Amniotic epithelial cell (primary cell): ENCODE measurements at regions not wholly inside any gene's neighbourhood (a gene's known extent, or its start where the extent isn't known, plus 50 kb on each side); places are given as distances from the start of the nearest gene placed in this dataset.
"Not testable (repeated sequence)": the region's sequence is repeated elsewhere in the genome, so short reads cannot be mapped to it uniquely, and the experiment has no call there.

Source experiments
- DNase-seq: peaks from one replicate; pipeline ENCODE4 v3.0.0-alpha.2; 2010; ENCODE audit warnings: low read depth

DNA sequence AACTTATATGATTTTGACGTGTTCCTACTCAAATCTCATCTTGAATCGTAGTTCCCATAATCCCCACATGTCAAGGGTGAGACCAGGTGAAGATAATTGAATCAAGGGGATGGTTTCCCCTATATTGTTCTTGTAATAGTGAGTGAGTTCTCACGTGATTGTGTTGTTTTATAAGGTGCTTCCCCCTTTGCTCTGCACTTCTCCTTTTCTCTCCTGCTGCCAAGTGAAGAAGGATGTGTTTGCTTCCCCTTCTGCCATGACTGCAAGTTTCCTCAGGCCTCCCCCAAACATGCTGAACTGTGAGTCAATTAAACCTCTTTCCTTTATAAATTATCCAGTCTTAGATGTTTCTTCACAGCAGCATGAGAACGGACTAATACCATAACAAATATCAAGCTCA is 83.2 kb downstream of the MANEA start:
- no peak for DNase-seq

DNA sequence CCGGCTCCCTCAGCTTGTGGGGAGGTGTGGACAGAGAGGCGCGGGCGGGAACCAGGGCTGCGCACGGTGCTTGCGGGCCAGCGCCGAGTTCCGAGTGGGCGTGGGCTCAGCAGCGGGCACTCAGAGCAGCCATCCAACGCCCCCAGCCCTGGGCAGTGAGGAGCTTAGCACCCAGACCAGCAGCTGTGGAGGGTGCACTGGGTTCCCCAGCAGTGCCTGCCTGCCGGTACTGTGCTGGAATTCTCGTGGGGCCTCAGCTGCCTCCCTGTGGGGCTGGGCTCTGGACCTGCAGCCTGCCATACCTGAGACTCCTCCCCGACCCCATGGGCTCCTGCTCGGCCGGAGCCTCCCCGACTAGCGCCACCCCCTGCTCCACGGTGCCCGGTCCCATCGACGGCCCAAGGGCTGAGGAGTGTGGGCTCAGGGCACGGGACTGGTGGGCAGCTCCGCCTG is 92.7 kb downstream of the MANEA start:
- DNase-seq, result no peak

DNA sequence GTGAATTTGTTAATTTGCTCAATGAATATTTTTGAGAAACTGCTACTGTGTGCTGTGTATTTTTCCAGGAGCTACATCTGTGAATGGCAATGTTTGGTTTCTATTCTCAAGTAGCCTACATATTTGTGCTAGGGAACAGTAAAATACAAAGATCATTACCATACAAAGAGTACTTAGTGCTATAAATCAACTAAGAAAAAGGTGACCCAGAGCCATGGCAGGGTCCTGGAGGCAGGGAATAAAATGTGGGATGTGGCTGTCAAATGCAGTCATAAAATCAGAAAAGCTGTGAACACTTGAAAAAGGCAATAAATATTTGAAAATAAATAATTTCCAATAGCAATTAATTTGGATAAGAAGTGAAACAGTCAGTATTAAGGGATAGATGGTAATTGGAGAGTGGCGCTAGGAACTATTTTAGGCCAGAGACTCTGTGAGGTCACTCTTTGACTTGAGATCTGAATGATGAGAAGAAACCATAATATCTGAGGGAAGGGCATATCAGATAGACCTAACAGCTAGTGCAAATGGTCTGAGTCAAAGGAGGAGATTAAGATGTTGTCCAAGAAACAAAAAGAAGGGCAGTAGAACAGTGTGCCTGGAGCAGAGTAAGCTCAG is 98.8 kb downstream of the MANEA start:
- DNase-seq, result no peak

DNA sequence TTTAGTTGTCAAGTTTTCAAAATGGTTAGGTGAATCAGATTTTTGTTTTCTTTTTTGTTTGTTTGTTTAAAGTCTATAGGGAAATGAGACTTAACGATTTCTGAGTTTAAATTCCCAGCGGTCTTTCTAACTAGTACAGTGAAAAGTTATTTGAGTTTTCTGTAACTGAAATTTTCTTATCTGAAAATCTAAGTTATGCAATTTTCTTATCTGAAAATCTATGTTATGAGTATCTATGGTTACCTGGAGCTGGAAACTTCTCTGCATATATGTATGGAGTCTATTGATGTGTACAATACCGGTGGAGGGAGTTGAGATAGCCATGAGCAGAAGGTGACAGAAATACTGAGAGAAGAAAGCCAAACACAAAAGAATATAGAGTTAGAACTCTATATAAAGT is 102.6 kb downstream of the MANEA start:
- no peak for DNase-seq

DNA sequence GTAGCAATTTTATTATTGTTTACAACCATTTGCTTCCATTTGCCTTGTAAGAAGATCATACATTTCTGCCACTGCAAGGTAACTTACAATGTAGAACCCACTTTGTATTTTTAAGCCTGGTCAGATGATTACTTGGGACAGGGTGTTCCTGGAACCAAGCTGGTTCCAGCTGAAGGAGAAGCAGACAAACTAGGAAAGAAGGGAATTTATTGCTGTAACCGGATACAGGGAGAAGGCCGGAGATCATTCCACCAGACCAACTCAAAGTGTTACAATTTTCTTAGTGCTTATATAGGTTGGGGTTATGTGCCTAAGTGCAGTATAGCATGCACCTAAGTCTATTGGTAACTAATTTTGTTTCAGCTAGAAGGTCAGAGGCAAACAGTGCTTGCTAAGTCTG is 104.4 kb downstream of the MANEA start:
- no peak for DNase-seq

DNA sequence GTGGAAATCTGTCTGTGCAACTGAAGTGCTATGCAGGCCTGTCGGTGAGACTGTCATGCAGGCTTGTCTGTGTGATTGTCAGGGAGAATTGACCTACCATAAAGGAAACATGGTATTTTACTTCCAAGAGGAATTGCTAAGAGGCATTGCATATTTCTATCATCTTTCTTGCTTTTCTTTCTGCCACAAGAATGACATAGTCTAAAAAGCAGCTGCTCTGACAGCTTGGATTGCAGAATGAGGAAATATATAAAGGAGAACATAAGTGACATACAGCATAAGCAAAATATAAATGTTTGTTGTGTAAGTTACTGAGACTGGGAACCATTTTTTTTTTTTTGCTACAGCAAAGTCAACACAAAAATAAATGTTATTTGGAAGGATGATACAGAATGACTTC is 105.1 kb downstream of the MANEA start:
- DNase-seq, result no peak

DNA sequence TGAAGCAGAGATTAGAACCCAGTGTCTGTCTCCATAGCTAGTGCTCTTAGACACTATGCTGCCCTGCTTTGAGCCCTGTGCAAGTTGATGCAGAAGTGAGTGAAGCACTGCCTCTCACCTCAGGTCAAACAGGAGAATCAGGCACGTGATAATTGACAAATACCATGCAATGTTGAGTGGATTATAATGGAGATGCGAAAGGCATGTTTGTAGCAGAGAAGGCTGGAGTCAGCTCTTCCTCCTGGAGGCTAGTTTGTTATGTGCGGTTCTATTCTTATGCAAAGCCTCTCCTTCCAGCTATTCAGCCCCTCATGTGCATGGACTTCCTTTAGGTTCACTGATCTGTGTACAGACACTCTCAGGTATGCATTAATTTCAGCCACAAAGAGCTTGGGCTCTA is 108.5 kb downstream of the MANEA start:
- DNase-seq, result no peak

DNA sequence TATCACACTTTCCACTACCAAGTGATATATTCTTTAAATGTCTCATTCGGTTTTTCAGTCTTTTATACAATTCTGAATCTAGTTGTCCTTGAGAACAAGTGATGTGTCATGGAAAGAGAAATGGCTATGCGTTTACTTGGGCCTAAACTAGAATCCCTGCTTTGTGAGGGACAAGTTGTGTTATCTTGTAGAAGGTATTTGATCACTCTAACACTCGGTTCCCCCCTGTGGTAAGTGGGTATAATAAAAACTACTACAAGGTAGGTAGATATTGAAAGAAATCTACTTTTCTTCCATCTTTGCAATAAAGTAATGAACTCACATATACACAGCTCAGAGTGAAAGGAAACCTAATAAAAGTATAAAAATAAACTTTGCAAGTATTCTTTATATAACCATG is 108.9 kb downstream of the MANEA start:
- DNase-seq, result no peak

DNA sequence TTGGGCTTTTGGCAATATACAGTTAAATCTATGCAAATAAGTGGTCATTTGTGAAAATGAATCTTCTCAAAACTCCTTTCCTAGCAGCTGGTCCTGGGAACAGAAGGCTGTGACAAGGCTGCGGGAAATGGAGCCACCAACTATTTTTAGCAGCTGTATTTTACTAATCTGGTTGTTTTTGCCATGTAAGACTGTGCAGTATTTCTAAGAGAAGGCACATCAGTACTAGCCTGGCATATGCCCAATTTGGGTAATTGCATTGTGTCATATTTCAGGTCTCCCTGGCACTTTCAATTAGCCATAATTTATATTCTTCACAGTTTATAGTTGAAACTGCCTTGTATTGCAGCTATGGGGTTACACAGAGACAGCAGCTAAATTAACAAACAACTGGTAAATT is 109.6 kb downstream of the MANEA start:
- no peak for DNase-seq

DNA sequence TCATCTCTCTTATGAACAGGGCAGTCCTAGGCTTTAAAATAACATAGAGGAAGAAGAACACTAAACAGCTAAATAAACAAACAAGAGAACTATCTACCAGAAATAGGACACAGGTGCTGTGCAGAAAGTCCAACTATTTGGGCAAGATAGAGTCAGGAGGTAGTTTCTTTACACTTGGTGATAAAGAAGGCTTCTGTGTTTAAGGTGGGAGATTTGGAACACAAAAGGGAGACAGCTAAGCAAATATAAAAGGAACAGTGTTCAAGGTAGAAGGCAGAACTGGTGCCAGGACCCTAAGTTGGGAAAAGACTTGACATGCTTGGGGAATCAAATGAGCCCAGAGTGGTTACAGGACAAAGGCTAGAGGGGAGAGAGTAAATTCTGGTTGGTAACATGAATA is 110.5 kb downstream of the MANEA start:
- DNase-seq, result no peak

DNA sequence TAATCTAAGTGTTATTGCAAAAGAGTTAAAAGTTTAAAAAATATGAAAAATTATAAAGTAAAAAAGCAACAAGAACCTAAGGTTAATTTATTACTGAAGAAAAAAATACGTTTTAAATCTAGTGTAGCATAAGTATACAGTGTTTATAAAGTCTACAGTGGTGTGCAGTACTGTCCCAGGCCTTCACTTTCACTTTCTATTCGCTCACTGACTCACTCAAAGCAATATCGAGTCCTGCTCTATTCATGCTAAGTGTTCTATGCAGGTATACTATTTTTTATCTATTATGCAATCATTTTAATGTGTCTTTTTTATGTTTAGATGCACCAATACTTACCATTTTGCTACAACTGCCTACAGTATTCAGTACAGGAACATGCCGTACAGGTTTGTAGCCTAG is 113.0 kb downstream of the MANEA start:
- DNase-seq, result no peak

DNA sequence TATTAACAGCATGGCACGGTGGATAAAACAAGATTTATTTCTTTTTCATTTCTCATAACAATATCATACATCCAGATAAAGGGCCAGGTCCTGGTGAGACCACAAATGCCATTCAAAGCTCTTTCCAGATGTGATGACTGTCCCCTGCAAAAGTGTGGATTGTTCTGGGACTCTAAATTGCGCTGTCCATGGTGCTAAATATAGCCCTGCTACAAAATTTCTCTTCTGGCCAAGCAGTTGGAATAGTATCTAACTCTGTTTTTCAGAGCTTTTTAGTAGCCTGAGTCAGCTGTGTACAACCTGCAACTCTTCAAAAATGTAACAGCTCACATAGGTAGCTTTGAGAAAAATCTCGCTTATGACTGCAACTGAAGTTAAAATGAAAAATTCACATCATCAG is 115.8 kb downstream of the MANEA start:
- DNase-seq, result no peak

DNA sequence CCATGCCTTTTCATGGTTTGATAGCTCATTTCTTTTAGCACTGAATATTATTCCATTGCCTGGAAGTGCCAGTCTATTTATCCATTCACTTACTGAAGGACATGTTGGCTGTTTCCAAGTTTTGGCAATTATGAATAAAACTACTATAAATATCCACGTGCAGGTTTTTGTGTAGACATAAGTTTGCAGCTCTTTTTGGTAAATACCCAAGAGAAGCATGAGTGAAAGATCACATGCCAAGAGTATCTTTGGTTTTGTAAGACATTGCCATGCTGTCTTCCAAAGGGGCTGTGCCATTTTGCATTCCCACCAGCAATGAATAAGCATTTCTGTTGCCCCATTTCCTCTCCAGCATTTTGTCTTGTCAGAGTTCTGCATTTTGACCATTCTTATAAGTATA is 120.9 kb downstream of the MANEA start:
- DNase-seq, result no peak

DNA sequence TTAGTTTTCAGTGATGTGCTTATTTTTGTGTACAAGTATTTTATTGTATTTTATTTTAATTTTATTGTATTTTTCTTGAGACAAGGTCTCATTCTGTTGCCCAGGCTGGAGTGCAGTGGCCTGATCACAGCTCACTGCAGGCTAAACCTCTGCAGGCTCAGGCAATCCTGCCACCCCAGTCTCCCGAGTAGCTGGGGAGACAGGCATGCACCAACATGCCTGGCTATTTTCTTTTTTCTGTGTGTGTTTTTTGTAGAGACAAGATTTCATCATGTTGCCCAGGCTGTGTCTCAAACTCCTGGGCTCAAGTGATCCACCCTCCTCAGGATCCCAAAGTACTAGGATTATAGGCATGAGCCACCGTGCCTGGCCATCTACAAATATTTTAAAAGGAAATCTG is 146.3 kb downstream of the MANEA start:
- no peak for DNase-seq

DNA sequence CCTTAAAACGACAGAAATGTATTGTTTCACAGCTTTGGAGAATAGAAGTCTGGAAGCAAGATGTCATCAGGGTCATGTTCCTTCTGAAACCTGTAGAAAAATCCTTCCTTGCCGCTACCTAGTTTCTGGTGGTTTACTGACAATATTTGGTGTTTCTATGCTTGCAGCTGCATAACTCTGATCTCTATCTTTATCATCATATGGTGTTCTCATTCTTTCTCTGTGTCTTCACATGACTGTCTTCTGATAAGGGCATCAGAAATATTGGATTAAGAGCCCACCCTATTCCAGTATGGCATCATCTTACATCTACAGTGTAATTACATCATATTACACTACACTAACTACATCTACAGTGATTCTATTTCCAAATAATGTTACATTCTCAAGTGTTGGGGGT is 148.0 kb downstream of the MANEA start:
- DNase-seq, result no peak

DNA sequence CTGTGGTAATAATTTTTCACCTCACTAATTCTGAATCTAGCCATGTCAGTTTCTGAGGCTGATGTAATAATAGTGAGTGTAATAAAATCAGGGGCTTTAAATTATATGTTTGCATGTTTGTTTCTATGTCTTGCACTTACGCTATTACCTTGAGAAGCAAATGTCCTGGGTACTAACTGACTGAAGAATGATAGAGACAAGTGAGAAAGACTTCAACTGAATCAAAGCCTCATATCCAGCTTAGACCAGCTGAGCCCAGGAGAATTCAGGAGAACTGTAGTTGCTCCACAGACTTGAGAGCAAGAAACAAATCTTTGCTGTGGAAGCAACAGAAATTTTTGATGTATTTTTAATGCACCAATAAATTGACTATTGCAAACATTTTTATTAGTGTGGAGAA is 162.8 kb downstream of the MANEA start:
- no peak for DNase-seq

DNA sequence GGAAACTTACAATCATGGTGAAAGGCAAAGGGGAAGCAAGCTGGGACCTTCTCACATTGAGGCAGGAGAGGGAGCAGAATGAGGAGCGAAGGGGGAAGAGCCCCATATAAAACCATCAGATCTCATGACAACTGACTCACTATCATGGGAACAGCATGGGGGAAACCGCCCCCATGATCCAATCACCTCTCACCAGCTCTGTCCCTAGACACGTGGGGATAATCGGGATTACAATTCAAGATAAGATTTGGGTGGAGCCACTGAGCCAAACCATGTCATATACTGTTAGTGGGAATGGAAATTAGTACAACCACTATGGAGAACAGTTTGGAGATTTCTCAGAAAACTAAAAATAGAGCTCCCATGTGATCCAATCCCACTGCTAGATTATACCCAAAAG is 163.7 kb downstream of the MANEA start:
- no peak for DNase-seq

DNA sequence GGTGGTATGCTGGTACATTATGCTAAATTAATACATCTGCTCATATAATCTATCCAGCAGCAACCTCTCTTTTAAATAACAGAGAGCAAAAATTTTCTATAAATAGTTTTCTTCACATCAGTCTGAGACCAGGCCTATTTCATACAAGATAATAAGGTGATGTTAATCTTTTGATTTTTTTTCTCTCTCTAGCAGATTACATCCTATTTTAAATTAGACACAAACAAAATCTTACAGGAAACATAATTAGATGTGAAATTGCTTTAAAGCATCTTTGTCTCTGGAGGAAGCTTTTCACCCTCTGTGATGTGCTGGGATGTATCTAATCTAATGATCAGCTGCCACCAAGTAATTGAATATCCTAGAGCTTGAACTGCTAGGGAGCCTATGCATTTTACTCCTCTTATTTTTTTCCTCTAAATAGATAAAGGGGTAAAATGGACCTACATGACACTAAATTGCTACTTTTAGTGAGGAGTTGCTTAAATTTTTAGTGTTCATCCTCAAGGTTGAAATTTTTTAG is 165.5 kb downstream of the MANEA start:
- no peak for DNase-seq

DNA sequence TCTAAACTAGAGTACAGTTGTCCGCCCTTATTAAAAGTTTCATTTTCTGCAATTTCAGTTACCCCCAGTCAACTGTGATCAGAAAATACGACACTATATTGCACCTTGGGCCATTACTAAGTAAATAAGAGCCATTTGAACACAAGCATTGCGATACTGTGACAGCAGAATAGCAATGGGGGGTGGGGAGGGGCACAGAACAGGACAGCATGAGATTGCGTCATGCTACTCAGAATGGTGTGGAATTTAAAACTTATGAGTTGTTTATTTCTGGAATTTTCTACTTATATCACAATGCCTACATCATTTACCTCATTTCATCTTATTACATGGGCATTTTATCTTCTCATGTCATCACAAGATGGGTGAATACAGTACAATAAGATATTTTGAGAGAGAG is 166.3 kb downstream of the MANEA start:
- DNase-seq, result no peak

DNA sequence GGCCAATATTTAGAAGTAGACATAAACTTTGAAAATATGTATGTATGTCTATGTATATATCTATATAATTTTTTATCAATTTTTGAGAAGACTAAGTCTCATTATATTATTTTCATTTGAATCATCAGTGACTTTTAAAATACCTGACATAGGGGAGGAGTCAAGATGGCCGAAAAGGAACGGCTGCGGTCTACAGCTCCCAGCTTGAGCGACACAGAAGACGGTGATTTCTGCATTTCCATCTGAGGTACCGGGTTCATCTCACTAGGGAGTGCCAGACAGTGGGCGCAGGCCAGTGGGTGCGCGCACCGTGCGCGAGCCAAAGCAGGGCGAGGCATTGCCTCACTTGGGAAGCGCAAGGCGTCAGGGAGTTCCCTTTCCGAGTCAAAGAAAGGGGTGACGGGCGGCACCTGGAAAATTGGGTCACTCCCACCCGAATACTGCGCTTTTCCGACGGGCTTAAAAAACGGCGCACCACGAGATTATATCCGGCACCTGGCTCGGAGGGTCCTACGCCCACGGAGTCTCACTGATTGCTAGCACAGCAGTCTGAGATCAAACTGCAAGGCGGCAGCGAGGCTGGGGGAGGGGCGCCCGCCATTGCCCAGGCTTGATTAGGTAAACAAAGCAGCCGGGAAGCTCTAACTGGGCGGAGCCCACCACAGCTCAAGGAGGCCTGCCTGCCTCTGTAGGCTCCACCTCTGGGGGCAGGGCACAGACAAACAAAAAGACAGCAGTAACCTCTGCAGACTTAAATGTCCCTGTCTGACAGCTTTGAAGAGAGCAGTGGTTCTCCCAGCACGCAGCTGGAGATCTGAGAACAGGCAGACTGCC is 181.1 kb downstream of the MANEA start:
- not testable (repeated sequence) for DNase-seq

DNA sequence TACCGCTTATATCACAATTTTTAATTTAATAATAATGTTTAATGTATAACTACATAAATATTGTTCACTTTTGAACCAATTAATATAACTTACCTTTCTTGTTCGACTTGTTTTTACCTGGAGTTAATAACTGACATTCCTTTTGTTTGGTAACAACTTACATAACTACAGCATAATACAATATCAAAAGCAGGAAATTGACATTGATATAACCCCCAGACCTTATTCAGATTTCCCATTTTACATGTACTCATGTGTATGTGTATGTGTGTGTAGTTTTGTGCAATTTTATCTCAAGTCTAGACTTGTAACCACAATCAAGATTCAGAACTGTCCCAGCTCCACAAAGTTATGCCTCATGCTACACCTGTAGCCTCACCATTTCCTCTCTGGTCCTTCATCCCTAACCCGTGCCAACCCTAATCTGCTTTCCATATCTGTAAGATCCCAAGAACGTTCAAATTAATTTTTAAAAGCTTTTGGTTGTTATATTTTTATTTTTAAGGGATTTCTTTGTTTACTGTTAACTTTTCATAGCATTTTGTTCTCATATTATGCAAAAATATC is 190.6 kb downstream of the MANEA start:
- DNase-seq, result no peak

DNA sequence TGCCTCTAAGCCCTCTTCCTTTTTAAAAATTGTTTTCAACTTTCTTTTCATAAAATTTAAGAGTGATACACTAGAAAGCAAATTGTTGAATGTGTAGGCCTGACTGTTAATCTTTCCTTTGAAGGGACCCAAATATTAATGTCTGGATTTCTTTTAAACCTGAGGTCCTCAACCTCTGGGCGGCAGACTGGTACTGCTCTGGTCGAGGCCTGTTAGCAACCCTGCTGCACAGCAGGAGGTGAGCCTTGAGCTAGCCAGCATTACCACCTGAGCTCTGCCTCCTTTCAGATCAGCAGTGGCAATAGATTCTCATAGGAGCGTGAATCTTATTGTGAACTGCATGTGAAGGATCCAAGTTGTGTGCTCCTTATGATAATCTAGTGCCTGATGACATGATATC is 191.2 kb downstream of the MANEA start:
- no peak for DNase-seq

DNA sequence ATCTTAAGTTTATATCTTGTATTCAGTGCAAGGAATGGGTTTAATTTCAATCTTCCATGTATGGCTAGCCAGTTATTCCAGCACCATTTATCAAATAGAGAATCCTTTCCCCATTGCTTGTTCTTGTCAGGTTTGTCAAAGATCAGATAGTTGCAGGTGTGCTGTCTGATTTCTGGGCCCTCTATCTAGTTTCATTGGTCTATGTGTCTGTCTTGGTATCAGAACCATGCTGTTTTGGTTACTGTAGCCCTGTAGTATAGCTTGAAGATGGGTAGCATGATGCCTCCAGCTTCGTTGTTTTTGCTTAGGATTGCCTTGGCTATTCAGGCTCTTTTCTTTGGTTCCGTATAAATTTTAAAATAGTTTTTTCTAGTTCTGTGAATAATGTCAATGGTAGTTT is 200.0 kb downstream of the MANEA start:
- no peak for DNase-seq
